UCSD-AML1 (cell line): ENCODE measurements at regions not wholly inside any gene's neighbourhood (a gene's known extent, or its start where the extent isn't known, plus 50 kb on each side); places are given as distances from the start of the nearest gene placed in this dataset.

ENCODE experiments used
- DNase-seq: peaks from one replicate; lab custom pipeline; 2025; ENCODE audit not compliant: unreplicated experiment; lab: John Stamatoyannopoulos, UW

DNA sequence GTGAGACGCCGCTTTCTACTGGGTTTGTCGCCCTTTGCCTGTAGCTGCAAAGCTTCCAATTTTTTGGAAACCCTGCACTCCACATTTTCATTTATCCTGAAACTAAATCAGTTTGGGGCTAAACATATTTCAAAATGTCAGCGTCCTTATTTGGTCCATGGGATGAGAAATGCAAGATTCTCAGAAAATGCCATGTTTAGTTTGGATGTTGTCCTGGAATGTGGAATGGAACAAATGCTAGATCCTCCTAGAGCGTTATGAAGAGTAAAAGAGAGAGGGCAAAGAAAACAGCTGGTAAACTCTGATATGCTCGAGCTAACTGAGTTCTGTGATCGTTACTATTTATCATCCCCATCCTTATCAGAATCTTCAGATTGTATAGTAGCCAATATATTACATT, 236.9 kb downstream of the KLF6 start:
- no peak for DNase-seq

DNA sequence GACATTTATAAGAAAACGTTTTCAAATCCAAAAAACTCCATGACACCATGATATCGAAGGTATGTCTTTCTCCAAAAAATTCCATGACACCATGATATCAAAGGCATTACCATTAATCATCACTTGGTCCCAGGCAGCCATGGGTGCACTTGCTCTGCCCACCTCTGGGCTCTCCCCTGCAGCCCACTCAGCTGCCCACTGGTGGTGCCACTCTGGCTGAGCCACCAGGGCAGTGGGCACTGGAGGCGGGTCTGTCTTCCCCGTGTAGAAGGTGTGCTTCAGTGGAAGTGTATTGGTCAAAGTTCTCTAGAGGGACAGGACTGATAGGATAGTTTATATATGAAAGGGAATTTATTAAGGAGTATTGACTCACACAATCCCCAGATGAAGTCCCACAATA, 240.4 kb downstream of the KLF6 start:
- DNase-seq, result no peak

DNA sequence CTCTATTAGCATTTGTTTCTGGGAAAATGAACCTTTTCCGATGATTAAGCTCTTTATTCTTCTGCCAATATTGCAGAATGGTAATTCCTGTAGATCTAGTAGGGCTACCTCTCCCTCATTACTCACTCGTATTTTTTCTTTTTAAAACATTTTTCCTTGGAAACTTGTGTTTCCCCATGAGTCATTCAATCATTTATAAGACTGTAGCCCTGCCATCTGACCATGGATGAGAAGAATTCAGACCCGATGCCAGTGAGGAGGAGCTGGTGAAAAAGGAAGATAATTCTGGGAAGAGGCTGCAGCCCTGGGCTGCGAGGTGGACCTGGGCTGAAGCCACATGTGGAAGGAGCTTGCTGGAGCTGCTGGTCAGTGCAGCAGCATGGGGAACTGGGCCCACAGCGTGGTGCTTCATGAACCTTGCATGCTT, 242.8 kb downstream of the KLF6 start:
- no peak for DNase-seq

DNA sequence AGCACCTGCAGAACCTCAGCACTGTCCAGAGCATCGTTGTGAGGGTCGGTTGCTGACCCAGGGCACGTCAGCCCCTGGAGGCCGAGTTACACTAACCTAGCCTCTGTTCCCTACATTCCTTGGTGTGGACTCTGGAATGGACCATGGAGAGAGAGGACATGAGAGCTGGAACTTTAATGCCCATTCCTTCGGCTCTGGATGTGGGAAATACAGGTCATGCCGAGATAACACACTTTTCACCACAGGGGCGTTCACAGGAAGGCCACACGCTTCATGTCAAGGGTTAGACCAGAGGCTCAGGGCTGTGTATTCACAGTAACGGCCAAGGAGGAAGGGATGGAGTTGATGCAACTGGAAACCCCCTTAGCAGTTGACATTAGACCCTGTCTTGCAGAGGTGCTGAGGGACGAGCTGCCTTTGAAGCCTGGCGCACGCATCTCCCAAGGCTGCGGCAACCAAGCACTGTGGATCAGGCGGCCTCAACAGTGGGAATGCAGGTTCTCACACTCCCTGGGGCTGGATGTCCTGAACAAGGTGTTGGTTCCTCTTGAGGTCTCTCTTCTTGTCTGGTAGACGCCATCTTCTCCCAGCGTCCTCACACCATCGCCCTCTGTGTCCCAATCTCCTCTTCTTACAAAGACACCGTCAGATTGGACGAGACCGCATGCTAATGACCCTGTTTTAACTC, 245.2 kb downstream of the KLF6 start:
- DNase-seq, result no peak

DNA sequence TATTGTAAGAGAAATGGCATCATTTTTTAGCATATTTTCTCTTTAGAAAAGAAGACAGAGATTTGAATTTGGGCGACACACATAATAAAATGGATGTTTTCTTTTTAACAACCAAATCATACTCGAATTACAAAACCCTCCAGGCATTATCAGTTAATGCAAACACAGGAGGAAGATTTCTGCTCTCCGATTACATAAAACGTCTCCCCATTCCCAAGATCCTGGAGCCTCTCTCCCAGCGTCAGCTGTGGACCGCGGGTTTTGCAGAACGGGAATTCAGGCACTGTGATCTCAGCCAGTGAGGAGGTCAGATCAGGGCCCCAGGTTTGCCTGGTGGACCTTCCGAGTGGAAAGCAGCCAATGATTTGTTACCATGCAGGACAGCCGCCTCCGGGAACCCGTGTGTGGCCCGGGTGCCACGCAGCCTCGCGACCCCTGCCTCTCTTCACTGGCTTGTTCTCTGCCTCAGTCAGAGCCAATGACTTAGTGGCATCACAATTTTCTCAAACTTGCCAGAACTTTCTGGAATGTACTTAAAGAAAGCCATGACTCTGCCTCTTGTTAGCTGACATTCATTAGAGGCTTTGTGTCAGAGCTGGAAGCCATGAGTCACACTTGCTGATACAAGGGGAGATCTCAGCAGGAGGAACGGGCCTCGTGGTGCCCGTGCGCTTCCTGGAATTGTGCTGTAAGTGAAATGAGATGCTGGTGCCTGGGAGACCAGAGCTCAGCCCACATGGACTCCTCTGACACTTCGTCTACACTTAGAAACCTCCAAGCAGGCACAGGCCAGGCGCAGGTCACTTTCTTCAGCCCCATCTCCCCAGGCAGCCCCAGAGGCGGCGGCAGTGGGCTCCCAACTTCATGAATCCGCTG, 246.1 kb downstream of the KLF6 start:
- DNase-seq, result no peak

DNA sequence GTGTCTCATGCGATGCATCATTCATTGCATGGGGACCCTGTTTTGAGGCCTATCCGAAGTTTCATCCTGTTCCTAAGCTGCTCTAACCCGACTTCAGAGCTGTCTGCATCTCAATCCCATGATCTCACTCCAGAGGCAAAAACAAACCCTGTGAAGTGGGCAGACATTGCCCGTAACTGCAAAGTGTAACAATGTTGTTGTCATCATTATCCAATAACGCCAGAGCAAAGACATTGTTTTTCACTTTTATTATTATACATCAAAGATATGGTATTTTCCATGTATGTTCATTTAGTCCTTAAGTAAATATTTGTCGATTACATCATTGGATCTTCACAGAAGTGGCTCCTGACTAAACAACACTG, 246.7 kb downstream of the KLF6 start:
- DNase-seq, result no peak

DNA sequence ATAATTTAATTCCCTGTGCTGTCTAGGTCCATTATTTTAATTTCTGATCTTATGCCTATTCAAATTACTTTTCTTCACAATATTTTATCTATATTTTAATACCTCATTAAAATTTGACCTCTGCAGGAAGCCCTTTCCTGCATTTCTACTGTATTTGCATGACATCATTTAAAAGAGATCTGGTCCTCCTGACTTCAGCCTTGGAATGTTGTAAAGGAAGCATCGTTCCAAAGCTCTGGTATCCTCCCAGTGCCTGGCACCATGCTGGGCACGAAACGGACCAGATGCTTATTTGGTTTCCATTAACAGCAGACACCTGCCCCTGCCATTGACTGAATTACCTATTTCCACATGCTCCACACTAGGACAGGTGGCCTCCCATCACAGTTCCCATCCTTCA, 247.5 kb downstream of the KLF6 start:
- DNase-seq, result no peak

DNA sequence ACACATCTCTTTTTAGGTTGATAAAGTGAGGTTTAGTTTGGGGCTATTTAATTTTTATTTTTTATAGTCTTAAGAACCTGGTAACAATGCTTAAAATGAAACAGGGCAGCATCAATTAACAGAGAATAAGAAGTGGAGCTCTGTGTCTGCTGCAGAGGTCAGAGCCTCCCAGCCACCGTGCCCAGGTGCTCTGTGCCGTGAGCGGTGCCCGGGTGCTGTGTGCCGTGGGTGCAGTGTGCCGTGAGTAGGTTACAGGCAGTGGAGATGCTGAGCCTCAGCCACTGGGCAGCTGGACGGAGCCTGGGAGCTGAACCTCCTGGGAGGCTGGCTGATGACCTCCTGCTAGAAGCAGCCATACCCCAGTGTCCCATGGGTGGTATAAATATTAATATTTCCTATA, 250.0 kb downstream of the KLF6 start:
- no peak for DNase-seq

DNA sequence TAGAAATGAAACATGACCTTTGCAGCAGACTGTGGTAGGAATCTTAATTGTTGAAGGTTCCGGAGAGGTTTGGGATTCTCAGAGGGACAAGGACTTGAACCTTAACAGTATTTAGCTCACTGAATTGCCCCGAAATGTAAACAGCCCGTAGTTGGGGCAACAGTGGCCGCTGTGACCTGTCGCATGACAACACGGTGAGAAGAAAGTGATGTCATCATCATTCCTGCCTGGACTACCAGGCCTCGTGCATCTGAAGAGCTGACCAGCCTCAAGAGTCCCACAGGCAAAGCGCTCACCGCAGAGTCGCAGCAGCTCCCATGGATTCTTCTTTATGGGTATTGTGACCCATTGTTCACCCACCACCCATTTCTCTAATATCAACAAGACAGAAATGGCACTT, 250.6 kb downstream of the KLF6 start:
- DNase-seq, result no peak

DNA sequence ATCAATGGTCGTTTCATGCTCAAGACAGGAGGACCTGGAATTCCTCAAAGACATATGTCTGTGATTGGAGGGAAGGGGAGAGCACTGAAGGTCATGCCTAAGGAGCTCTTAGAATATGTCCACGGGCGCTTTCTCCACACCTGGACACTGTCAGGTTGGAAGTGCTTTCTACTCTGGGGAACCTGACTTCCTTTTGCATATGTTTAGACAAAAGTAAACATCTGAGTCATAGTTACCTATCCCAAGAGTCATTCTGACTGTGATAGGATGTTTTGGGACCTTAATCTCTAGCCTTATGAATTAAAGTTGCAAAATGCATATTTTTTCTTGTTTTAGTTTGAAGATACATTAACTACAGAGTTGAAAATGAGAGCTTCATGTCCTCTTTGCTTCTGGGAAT, 251.7 kb downstream of the KLF6 start:
- no peak for DNase-seq

DNA sequence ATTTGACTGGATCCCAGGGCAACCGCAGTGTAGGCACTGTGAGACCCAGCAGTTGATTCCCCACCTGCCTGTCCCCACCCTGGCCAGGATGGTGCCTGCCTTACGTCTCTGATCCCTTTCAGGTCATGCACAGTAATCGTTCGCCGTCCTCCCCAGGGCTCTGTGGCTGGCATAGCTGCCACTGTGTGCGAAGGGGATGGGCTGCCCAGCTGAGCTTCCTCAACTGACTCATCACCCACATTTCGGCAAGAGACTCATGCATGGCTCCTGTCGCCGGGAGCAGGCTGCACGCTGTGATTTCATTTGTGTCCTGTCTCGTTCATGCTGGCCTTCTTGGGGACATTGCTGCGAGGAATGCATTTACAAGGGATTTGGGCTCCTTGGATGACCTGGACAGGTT, 252.4 kb downstream of the KLF6 start:
- no peak for DNase-seq

DNA sequence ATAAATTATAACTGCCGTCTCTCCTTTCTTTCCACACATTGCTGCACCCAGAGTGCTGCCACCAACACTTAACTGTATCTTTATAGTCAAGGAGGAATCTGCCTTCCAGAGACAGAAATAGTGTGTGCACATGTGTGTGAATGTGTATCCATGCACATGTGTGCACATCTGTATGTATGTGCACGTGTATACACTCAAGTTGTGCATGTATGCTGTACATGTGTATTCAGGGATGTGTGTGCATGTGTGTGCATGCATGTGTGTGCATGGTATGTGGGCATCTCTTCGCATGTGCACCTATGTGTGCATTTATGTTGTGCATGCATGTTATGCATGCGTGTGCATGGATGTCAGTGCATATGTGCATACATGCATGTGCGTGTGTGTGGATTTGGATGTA, 253.3 kb downstream of the KLF6 start:
- DNase-seq, result no peak

DNA sequence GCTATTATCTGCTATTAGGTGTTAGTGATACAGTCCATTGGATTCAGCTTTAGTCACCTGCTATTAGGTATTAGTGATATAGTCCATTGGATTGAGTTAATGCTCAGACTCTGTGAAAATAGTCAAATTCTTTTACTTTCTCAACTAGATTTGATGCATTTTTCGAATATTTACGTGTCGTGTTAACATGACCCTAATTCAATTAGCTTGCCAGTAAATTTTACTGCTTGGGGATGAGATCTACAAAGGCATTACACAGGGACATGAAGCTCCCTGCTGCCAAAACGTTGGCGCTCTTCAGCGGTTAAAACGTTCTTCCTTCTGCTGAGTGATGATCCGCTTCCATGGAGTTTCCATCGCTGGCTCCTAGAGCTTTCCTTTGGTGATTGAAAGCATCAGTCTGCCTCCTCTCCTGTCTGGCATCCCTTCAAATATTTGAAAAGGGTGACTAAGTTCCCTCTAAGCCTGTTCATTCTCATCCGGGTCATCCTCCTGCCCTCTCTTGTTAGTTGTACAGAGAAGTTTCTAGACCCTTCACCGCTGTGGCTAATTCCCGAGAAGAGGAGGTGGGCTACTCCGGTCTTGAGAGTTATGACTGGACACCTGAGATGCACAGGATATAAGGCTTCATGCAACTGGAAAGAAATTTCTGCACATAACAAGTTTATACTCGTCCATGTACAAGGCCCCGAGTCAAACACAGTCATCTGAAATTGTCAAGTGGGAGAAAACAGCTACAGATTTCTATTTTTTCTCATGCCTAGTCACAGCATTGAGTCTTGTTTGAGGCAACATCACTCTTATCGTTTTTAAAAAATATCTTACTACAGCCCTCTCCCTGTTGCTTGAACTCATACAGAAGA, 254.0 kb downstream of the KLF6 start:
- no peak for DNase-seq

DNA sequence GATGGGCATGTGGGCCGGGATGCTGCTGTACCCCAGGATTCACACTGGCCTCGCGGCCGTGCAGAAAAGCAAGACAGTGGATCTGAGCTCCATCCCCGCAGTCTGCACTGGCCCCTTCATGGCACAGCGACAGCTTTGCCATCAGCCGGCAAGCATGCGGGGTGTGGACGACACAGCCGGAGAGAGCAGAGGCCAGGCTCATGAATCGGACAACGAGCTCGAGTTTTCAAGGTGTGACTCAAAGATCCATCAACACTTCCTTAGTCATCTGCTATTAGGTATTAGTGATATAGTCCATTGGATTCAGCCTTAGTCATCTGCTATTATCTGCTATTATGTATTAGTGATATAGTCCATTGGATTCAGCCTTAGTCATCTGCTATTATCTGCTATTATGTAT, 254.7 kb downstream of the KLF6 start:
- DNase-seq, result no peak

DNA sequence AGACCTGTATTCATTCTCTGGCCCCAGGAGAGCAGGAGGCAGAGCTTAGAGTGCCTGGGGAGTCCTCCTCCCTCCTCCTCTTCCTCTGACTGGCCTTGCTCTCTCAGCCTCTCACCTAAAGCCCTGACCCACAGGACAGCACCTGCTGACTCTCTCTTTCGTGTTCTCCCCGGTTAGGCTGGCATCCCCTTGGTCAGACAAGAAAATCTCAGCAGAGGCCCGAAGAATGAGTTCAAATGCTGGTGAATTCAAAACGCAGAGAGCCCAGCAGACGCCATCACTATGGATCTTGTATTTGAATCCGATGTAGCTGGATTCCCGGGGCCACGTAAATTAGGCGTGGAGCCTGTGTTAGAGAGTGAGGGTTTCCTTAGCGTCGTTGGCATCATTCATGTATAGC, 255.3 kb downstream of the KLF6 start:
- no peak for DNase-seq

DNA sequence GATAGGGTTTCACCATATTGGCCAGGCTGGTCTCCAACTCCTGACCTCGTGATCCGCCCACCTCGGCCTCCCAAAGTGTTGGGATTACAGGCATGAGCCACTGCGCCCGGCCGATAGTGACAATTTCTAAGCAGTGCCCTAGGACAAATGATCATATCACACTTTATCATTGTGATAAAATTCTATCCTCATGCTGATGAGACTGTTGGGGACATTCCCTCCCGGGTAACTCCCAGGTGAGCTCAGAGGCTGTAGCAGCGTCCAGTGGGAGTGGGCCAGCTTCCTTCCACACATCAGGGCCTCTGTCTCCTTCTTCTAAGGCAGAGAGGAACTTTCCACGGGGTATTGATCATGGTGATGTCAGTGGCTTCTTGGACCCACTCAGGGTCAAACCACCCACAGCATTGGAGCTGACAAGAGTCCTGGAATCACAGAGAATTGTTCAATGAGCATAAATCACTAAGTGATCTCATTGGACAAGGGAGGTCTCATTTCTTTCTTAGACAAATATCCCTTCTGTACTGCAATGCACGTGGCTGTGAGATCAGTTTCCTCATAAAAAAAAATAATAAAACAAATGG, 256.1 kb downstream of the KLF6 start:
- no peak for DNase-seq

DNA sequence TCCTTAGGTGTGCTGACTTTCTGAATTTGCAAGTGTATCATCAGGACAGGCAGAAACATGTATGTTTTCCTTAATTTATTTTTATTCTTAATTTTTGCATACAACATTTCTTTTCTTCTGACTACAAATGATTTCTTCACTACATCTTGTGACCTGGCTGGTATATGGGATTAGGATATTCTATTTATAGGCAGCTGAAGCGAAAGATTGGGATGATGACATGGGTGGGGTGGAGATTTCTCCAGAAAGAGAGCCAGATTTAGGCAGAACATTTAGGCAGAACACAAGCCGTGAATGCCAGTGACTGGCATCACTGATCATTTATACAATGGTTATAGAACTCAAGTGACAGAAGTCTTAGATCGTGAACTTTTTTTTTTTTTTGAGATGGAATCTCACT, 256.7 kb downstream of the KLF6 start:
- no peak for DNase-seq

DNA sequence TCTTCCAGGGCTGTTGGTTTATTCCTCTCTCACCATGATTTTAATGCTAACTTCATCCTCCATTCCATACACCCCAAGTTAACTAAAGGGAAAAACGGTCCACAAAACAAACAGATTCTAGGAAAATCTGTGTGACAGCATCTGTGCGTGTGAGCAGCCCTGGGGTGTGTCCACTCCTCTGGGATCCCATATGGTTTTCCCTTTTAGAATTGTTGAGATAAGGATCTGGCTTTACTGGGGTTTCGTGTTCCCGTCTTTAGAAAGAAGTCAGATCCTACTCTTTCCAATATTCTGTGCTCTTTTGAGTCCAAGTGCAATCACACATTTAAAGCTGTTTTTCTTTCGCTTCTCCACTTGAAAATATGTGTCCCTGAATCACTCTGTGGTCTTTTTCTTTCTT, 257.1 kb downstream of the KLF6 start:
- DNase-seq, result no peak

DNA sequence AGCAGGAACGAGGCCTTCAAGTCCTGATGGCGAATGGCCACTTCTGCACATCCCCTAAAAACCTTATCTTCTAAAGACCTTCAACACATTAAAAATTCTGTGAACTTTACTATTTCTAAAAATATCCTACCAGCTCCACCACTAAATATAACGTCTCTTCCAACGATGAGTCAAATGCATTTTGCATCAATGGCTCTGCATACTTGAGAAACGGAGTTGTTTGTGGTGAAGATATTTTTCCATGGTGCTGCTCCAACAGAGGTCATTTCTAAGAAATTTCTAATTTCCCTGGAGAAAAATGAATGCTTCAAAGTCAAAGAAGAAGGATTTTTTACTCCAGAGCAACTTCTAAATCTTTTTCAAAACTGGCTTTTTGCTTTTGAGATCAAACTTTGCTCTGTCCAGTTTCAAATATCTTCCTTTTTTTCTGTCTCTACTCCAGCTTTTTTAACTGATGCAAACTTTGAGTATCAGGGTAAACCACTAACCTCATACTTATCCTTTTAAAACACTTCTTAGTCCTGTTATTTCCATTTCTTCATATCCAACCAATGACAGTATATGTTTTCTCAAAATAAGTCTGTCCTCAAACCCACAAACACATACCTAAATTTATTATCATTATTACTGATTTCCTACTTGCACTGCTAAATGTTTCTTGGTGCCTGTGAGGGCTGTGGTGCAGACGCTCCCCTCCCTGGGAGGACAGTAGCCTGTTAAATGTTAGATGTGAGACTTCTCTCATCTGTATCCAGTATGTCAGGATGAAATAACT, 258.1 kb downstream of the KLF6 start:
- DNase-seq, result no peak

DNA sequence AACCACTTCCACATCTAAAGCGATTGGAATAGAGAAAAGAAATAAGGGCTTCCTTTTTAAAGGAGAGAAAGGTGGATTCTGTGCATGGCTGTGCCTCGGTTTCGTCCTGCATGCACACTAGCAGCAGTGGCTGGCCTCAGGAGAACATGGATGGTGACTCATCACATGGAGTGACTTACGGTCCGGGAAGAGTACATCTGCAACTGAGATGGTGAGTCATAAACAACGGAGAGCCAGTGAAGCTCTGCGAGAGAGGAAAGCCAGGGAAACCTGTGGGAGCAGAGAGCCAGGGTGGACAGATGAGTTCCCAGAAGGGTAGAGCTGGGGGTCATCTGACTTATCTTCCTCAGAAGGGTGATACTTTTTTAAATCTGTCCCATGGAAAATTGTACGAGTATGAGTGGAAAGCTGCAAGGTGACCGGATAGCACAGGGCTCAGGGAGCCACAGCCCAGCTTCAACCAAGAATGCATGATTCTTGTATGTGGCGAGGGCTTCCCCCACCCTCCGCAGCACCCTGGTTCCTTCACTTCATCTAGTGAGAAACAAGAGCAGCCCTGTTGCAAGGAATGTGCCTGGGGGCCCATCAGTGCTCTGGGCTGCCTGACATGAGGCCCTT, 259.1 kb downstream of the KLF6 start:
- DNase-seq, result no peak
